22Rv1 (cell line): ENCODE measurements at regions not wholly inside any gene's neighbourhood (a gene's known extent, or its start where the extent isn't known, plus 50 kb on each side); places are given as distances from the start of the nearest gene placed in this dataset.

ENCODE experiments used
- H3K27ac ChIP-seq: fragments of 450-650 bp; 2 replicates; pipeline ENCODE4 v1.5.1; 2017
- CTCF ChIP-seq: fragments of 450-650 bp; IDR thresholded peaks from 2 replicates; pipeline ENCODE4 v1.5.1; 2017; ENCODE audit warnings: mild to moderate bottlenecking
- ZFX ChIP-seq: fragments of 450-650 bp; IDR thresholded peaks from 2 replicates; pipeline ENCODE4 v1.6.1; 2017; ENCODE audit warnings: antibody characterized with exemption, borderline replicate concordance

GRCh38 chr14:58793131-58793740, 155.5 kb downstream of the DACT1 start:
- H3K27ac ChIP-seq: no peak overlapping the region
- TF ChIP-seq ZFX: no peak
- TF ChIP-seq CTCF: no peak

- TF ChIP-seq CTCF (no peak), ZFX (no peak)
- no peak overlapping the region for H3K27ac ChIP-seq
These were observed 157.4 kb downstream of the DACT1 start for GRCh38 chr14:58794993-58795762.

- TF ChIP-seq CTCF (no peak), ZFX (no peak)
- no peak overlapping the region for H3K27ac ChIP-seq
These were observed 158.7 kb downstream of the DACT1 start for GRCh38 chr14:58796242-58797009.

GRCh38 chr14:58797010-58797429, 159.3 kb downstream of the DACT1 start:
- H3K27ac ChIP-seq: no peak overlapping the region
- TF ChIP-seq CTCF (no peak), ZFX (no peak)

GRCh38 chr14:58798173-58798572, 160.4 kb downstream of the DACT1 start:
- TF ChIP-seq CTCF (no peak), ZFX (no peak)
- H3K27ac ChIP-seq: no peak overlapping the region

GRCh38 chr14:58801086-58801485, 163.3 kb downstream of the DACT1 start:
- TF ChIP-seq ZFX (no peak), CTCF (no peak)
- H3K27ac ChIP-seq: no peak overlapping the region
